ENCODE measurements at regions not wholly inside any gene's neighbourhood (a gene's known extent, or its start where the extent isn't known, plus 50 kb on each side); places are given as distances from the start of the nearest gene placed in this dataset.

DNA sequence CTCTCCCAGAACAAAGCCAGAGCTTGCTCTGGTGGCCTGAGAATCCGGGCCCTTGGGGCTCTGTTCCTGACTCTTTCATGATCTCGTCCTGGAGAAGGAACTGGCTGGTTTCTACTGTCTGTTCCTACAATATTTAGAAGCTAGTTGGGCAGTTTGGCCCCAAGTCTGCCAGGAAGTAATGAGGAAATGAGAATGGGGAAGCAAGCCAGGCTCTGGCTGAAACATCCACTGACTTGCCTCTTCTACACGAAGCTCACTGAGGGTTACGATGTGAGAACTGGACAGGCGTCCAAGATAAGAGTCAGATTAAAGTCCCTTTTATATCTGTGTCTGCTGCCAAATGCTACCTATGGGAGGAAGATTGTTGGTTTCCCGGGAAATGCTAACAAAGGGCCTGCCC is 110.0 kb upstream of the KIRREL3 start (continued):
- TF ChIP-seq STAT6 (CRISPR knock-in tag; conservative IDR thresholded peaks at IDR 0.05; ENCODE audit: low read depth), result no peak
- TF ChIP-seq, protein P1, sequence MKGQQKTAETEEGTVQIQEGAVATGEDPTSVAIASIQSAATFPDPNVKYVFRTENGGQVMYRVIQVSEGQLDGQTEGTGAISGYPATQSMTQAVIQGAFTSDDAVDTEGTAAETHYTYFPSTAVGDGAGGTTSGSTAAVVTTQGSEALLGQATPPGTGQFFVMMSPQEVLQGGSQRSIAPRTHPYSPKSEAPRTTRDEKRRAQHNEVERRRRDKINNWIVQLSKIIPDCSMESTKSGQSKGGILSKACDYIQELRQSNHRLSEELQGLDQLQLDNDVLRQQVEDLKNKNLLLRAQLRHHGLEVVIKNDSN (CRISPR knock-in tag; IDR thresholded peaks at IDR 0.05), result no peak

DNA sequence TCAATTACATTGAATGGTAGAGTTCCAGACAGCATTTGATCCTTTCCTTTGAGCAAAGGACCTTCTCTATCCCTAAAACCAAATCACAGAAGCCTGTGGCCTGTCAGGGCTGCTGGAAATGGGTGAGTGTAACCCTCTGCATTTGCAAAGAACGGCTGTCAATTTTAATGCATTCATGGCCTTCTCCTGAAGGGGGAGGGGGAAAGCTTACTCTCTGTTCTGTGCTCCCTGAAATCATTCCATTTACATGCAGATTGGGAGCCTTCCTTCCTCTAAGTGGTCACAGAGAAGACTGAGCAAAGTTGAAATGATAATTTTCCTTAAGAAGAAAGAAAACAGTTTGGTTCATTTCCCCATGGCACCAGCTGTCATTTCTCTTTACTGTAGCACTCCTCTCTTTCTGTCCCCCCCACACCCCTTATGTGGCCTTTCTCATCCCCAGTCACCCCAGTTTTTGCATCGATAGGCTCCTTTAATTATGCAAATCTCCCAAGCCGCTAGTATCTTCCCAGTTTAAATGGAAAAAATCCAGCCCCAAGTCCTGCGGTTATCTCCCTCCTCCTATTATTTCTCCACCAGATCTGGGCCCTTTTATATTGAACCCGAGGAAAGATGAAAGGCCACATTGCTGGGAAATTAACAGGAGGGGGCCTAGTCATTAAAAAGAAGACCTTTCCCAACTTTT is 109.4 kb upstream of the KIRREL3 start:
- DNase-seq (ENCODE audit: low spot score), result no peak
- H3K36me3 Mint-ChIP-seq, result no peaks in the 10 kb centered on the region
- no peaks in the 10 kb centered on the region for H3K9me3 Mint-ChIP-seq
- H3K27ac Mint-ChIP-seq, result peak overlapping the region; percentile 93
- H3K4me3 Mint-ChIP-seq, result peak overlapping the region; percentile 53
- TF ChIP-seq ETV6 (CRISPR knock-in tag; IDR thresholded peaks at IDR 0.05) (0 out of 2 replicates have a peak, but pooled peaks have one; percentile 39), IRF2 (CRISPR knock-in tag; IDR thresholded peaks at IDR 0.05; ENCODE audit: borderline replicate concordance, low read depth) (no peak)
- POLR2A ChIA-PET, result no interaction called here
- CTCF ChIA-PET, result interaction anchor here (0.7 to 1.6 kb wide), 3 partner anchors 120 to 383 kb away, joined by 3 to 4 read pairs (median 3); no protein-coding TSS in a partner anchor
- H3K27me3 Mint-ChIP-seq (ENCODE audit: low read depth), result no peaks in the 10 kb centered on the region
- peaks cover 65% of the 10 kb centered on the region for H3K4me1 Mint-ChIP-seq
- ATAC-seq, result peak; percentile 69

- TF ChIP-seq ERG (CRISPR knock-in tag; IDR thresholded peaks at IDR 0.05) (no peak), ZBTB43 (CRISPR knock-in tag; IDR thresholded peaks at IDR 0.05) (no peak), SMAD4 (CRISPR knock-in tag; IDR thresholded peaks at IDR 0.05) (no peak), TEAD4 (CRISPR knock-in tag; IDR thresholded peaks at IDR 0.05) (no peak), NR3C1 (CRISPR knock-in tag; conservative IDR thresholded peaks at IDR 0.05; ENCODE audit: low read depth) (no peak), AFF4 (CRISPR knock-in tag; IDR thresholded peaks at IDR 0.05; ENCODE audit: borderline replicate concordance) (no peak), ATF3 (CRISPR knock-in tag; conservative IDR thresholded peaks at IDR 0.05) (no peak), JUN (CRISPR knock-in tag; IDR thresholded peaks at IDR 0.05) (no peak), ZSCAN18 (CRISPR knock-in tag; IDR thresholded peaks at IDR 0.05) (no peak), ATF2 (CRISPR knock-in tag; IDR thresholded peaks at IDR 0.05; ENCODE audit: borderline replicate concordance, low read depth) (no peak), IRF2 (CRISPR knock-in tag; IDR thresholded peaks at IDR 0.05; ENCODE audit: borderline replicate concordance, low read depth) (no peak), GRHL2 (CRISPR knock-in tag; IDR thresholded peaks at IDR 0.05; ENCODE audit: insufficient replicate concordance, severe bottlenecking) (no peak), SOX15 (CRISPR knock-in tag; IDR thresholded peaks at IDR 0.05) (no peak)
- TF ChIP-seq, protein P2, sequence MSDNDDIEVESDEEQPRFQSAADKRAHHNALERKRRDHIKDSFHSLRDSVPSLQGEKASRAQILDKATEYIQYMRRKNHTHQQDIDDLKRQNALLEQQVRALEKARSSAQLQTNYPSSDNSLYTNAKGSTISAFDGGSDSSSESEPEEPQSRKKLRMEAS (CRISPR knock-in tag; IDR thresholded peaks at IDR 0.05), result no peak
- Mint-ChIP-seq H3K36me3 (no peaks in the 10 kb centered on the region), H3K9me3 (no peaks in the 10 kb centered on the region), H3K27me3 (ENCODE audit: low read depth) (no peaks in the 10 kb centered on the region), H3K4me1 (peaks cover 68% of the 10 kb centered on the region), H3K27ac (no peak overlapping the region), H3K4me3 (no peak overlapping the region)
- DNase-seq (ENCODE audit: low spot score) (no peak), ATAC-seq (no peak)
- POLR2A ChIA-PET, result interaction anchor here (0.7 kb wide), 1 partner anchor 826 kb away, joined by 4 read pairs; no protein-coding TSS in a partner anchor
- CTCF ChIA-PET, result interaction anchor here (1.6 kb wide), 1 partner anchor 119 kb away, joined by 4 read pairs; no protein-coding TSS in a partner anchor
Observed at GRCh38 chr11:127108838-127109237, 108.3 kb upstream of the KIRREL3 start.

Data from WTC11 (cell line).